GM20000 (cell line): ENCODE measurements at regions not wholly inside any gene's neighbourhood (a gene's known extent, or its start where the extent isn't known, plus 50 kb on each side); places are given as distances from the start of the nearest gene placed in this dataset.

Source experiments
- DNase-seq: peaks from one replicate; pipeline ENCODE4 v3.0.0; 2012; ENCODE audit warnings: low spot score
- CTCF ChIP-seq: IDR thresholded peaks from 2 replicates; pipeline ENCODE4 v1.5.1; 2012; ENCODE audit warnings: mild to moderate bottlenecking, control low read depth; ENCODE audit errors: extremely low read depth, missing control alignments

- TF ChIP-seq CTCF = no peak
- no peak for DNase-seq
These were observed 106.3 kb upstream of the MID1 start for GRCh38 chrX:10726647-10727046.

- DNase-seq = no peak
- no peak for TF ChIP-seq CTCF
These were observed 108.5 kb upstream of the MID1 start for GRCh38 chrX:10728806-10729389.

GRCh38 chrX:10739426-10739825 is 119.0 kb upstream of the MID1 start:
- TF ChIP-seq CTCF = no peak
- no peak for DNase-seq

GRCh38 chrX:10741003-10741402 is 120.6 kb upstream of the MID1 start:
- TF ChIP-seq CTCF = no peak
- DNase-seq = no peak

- TF ChIP-seq CTCF = no peak
These were observed 121.2 kb upstream of the MID1 start for GRCh38 chrX:10741550-10741949.

DNA sequence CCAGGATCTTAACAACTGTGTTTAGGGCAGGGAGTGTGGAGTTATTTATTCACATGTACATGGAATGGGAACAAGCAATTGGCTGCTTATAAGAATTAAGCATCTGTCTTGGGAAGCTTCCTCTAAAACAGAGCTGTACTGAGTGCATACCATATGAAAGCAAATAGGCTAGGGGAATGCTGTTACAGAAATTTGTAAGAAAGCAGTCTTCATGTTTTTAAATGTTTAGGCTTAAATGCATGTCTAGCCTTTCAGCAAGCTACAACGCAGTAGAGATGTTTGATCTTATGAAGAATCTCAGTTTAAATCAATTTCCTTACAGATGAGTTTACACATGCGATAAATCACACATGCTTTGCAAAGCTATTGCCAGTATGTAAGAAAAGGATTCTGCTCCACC is 123.1 kb upstream of the MID1 start:
- TF ChIP-seq CTCF = no peak

More at GRCh38 chrX:10741550-10741949, 121.2 kb upstream of the MID1 start:
- DNase-seq = no peak

DNA sequence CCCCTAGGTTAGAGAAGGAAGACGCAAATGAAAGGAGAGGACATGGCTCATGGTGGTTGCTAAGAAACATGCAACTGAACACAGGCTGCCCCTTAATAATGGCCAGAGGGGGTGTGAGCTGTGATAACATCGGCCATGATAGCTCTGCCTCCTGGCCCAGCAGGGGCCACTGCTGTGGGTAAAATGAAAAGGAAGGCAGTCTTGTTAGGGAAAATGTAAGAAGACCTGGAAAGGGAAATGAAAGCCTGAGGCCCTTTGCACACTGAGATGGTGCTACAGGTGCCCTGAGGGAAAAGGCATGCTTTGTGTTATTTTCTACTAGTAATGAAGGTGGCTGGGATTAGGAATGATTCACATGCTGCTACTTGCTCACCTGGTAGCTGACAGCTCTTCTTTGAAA is 123.6 kb upstream of the MID1 start:
- no peak for TF ChIP-seq CTCF
- no peak for DNase-seq

More for the DNA sequence above, 123.1 kb upstream of the MID1 start:
- no peak for DNase-seq

DNA sequence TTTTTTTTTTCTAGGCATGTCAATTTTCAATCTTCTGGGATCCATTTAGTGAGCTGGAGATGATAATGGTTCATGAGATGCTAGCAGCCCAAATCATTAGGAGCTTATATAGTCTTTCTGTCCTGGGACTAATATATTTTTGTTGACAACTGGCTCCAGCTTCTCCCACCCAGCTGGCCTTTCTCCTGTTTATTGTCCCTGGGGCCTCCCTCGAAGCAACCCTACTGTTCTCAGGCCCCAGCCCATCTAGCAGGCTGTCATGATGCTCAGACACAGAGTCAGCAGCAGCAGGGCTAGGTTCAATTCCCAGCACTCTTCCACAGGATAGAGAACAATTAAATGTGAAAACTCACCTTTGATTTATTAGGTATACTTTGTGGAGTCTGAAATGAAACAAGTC is 127.6 kb upstream of the MID1 start:
- no peak for TF ChIP-seq CTCF
- no peak for DNase-seq
